Heart left ventricle (tissue), 13 donors: ENCODE measurements at regions not wholly inside any gene's neighbourhood (a gene's known extent, or its start where the extent isn't known, plus 50 kb on each side); places are given as distances from the start of the nearest gene placed in this dataset.
"Not testable (repeated sequence)": the region's sequence is repeated elsewhere in the genome, so short reads cannot be mapped to it uniquely, and the experiment has no call there.

Source experiments
- CTCF ChIP-seq, 12 donors: fragments of 200-600 bp; sonication (generic) in 4 of 12; IDR thresholded peaks; one replicate each; pipeline versions ENCODE4 v1.5.0 to v1.8.0; 2018 to 2022; ENCODE audit warnings: antibody characterized with exemption in 12 of 12, mild to moderate bottlenecking in 5 of 12
- POLR2A ChIP-seq, 2 donors: fragments of 450-650 bp; IDR thresholded peaks; one replicate each; pipeline ENCODE4 v1.6.1; 2017; ENCODE audit warnings: antibody characterized with exemption in 2 of 2, mild to moderate bottlenecking in 2 of 2, moderate library complexity in 2 of 2
- donor health status: ischemic (EF 13 %, LVEDD 7.1; RV severe dilation, severe dysfunction).
- donor health status: DM: no; HTN: yes; CAD: no.
- donor health status: DM: no; HTN: no; CAD: no.
- donor health status: ischemic (EF 25% LVEDD 6.9; RV normal size, moderate dysfunction).
- donor health status: ischemic (EF 25% LVEDD 5.7; RV mildly dilated, moderate dysfunction).
- donor health status: ischemic (EF 35%, LVEDD 5.7; RV mildly dilated, moderate dysfunction).
- donor health status: nonischemic (EF 11% LVEDD 7.7; RV severe dilation, severe dysfunction).
- donor health status: DM: yes; HTN: yes; CAD: no.
- donor health status: PGD.
- donor health status: ischemic (EF 29% LVEDD 5.4; RV normal size, mild dysfunction).
- donor health status: nonischemic (EF 23%, LVEDD 6.1; RV moderate dilation, normal function).

GRCh38 chr3:27042541-27042940 lies 326.6 kb downstream of the NEK10 start:
- TF ChIP-seq POLR2A, CTCF (IDR thresholded peaks at IDR 0.05): not testable (repeated sequence)
